AML-193 (cell line): ENCODE measurements at regions not wholly inside any gene's neighbourhood (a gene's known extent, or its start where the extent isn't known, plus 50 kb on each side); places are given as distances from the start of the nearest gene placed in this dataset.
A peak's percentile ranks its signal among the peaks of the same experiment; 100 is the strongest.
"Not testable (repeated sequence)": the region's sequence is repeated elsewhere in the genome, so short reads cannot be mapped to it uniquely, and the experiment has no call there.

Experiments
- DNase-seq, 2 experiments: peaks; one replicate each; lab custom pipeline; 2025; lab: John Stamatoyannopoulos, UW

DNA sequence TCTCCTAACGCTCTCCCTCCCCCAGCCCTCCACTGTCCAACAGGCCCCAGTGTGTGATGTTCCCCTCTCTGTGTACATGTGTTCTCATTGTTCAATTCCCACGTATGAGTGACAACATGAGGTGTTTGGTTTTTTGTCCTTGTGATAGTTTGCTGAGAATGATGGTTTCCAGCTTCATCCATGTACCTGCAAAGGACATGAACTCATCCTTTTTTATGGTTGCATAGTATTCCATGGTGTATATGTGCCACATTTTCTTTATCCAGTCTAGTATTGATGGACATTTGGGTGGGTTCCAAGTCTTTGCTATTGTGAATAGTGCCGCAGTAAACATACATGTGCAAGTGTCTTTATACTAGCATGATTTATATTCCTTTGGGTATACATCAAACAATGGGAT lies 347.4 kb downstream of the MAGEE1 start:
- not testable (repeated sequence) for DNase-seq

- DNase-seq: no peak
These were observed 368.8 kb downstream of the MAGEE1 start for GRCh38 chrX:76796311-76796710.

DNA sequence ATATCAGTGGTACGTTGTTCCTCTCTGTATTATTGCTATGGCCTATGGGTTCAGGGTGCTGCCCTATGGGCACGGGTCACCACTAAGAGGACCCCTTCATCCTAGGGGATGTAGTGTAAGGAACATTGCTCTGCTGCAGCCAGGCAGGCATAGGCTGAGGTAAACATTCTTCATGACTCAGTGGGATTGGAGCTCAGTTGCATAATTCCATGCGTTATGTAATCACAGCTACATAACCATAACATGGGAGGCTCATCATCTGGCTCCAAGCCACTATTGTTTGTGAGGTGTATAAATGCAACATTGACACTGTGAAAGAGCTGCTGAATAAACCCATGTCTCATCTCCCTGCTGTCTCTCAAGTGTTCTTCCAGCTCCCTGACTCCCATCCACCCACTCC lies 375.2 kb downstream of the MAGEE1 start:
- DNase-seq: no peak

DNA sequence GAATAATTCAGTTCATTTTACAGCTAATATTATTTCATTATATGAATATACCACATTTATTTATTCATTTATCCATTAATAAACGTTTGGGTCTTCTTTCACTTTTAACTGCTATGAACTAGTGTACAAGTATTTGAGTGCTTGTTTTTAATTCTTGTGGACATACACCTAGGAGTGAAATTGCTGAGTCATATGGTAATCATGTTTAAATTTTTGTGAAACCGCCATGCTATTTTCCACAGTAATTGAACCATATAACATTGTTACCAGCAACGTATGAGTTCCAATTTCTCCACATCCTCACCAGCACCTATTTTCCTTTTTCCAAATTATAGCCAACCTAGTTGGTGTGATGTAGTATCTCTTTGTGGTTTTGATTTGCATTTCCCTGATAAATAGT lies 388.2 kb downstream of the MAGEE1 start:
- DNase-seq: no peak

DNA sequence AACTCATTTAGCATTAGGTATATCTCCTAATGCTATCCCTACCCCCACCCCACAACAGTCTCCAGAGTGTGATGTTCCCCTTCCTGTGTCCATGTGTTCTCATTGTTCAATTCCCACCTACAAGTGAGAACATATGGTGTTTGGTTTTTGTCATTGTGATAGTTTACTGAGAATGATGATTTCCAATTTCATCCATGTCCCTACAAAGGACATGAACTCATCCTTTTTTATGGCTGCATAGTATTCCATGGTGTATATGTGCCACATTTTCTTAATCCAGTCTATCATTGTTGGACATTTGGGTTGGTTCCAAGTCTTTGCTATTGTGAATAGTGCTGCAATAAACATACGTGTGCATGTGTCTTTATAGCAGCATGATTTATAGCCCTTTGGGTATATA lies 389.8 kb downstream of the MAGEE1 start:
- not testable (repeated sequence) for DNase-seq

DNA sequence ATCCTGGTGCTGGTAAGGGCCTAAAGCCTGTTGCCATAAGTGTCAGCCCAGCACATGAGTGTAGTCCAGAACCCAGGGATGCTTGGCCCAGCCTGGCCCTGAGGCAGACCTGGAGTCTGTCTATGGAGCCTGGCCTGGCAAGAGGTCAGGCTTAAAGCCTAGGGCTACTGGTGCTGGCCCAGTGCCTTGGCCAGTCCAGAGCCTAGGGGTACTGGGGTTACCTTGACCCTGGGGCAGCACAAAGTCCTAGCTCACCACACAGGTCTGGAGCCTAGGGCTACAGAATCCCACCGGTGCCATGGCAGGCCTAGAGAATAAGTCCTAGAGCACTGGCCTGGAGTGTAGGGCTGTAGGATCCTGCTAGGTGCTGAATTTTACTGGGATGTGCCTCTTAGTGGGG lies 393.8 kb downstream of the MAGEE1 start:
- no peak for DNase-seq

DNA sequence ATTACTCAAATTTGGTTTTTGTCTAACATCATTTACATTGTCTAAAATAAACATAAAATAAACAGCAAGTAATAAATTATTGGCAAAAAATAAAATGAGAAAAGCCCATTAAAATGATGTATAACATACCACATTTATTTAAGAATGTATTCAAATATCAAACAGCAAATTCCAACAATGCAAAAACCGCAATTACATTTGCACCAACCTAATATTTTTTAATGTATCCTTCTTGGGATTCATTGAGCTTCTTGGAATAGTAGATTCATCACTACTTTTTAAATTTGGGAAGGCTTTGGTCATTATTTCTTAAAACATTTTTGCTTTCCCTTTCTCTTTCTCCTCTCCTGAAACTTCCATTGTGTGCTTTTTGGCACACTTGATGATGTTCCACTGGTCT lies 400.2 kb downstream of the MAGEE1 start:
- DNase-seq: no peak

- not testable (repeated sequence) for DNase-seq
These were observed 413.4 kb downstream of the MAGEE1 start for GRCh38 chrX:76840902-76841301.

DNA sequence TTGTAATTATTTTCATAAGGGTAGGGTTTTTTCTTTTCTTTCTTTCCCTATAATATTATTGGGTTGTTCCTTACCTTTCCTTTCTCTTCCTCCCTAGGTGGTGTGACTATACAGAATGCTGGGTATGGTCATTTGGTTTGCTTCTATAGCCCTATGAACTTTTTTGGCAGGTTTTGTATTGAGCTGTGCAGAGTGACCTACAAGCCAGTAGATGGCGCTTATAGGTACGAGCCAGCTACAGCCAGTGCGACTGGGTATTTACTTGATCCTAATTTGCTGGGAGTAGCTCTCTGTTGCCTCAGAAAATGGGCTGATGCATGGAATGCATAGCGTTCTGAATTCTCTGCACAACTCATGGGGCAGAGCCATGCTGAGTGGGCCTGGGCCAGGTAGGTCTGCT lies 423.3 kb downstream of the MAGEE1 start:
- peak in 1 of 2 experiments; percentile 0 for DNase-seq

DNA sequence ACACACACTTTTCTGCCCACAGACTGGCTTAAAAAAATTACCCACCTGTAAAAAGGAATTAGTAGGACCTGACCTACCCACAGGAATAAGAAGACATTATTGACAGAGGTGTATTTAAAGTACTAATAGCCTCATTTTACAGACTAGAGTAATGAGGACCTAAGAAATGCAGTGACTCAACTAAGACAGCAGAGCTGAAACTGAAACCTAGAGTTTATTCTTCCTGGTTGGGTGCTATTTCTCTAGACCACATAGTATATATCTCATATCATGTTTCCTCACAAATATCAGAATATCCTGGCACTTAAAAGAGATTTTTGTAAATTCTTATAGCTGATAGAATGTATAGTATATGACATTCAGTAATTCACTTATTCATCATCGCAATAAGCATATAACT lies 435.0 kb downstream of the MAGEE1 start:
- DNase-seq: no peak

- DNase-seq: no peak
These were observed 466.4 kb downstream of the MAGEE1 start for GRCh38 chrX:76893930-76894329.

DNA sequence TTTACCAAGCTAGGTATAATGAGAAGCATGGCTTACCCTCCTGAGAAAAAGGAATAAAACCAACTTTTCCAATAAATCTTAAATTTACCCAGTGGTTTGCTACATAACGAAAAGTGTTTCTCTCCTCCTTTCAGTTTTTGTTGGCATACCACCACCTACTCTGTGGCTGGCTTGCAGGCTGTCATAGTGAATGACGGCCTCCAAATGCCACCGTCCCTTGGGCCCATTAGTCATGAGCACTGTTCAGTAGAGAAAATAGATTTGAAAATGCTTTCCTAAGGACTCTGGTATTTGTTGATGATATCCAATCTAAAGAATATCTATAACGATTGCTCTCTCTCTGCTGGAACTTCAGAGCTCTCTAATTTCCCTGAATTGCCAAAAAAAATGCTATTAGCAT lies 488.3 kb downstream of the MAGEE1 start:
- DNase-seq: no peak

DNA sequence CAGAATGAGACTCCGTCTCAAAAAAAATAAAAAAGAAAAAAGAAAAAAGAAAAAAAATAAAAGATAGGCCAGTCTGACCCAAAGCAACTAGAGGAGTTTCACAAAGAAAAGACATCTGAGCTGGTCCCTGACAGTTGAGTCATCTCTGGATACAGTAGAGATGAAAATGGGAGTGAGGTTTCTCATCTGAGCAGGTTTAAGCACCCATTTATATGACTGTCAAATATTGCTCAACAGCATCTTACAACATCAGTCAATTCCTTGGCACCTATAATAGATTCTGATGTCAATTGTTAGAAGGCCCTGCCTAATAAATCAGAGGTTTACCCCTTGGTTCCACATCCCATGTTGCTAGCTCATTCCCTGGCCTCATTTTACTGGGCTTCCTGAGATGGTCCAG lies 490.5 kb downstream of the MAGEE1 start:
- DNase-seq: no peak

- DNase-seq: no peak
These were observed 492.3 kb downstream of the MAGEE1 start for GRCh38 chrX:76919761-76920160.

- DNase-seq: no peak
These were observed 493.1 kb downstream of the MAGEE1 start for GRCh38 chrX:76920607-76921006.

GRCh38 chrX:76921176-76921575 lies 493.7 kb downstream of the MAGEE1 start:
- no peak for DNase-seq

DNA sequence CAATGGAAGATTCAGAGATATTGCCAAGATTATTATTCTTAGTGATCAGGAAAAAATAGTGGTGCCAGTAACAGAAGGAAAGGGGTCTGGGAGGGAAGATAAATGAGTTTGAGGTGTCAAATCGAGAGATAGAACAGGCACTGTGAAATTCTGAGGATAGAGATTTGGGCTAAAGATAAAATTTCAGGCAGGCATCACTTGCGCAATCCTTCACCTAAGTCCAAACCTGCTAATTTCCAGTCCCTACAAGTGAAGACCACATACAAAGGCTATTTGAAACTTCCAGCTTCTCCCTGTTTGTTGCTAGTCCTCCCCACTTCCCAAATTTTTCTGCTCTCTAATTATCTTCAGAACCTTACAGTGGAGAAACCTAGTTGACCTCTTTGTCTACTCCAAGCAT lies 494.6 kb downstream of the MAGEE1 start:
- no peak for DNase-seq

- not testable (repeated sequence) for DNase-seq
These were observed 497.1 kb downstream of the MAGEE1 start for GRCh38 chrX:76924616-76925015.

DNA sequence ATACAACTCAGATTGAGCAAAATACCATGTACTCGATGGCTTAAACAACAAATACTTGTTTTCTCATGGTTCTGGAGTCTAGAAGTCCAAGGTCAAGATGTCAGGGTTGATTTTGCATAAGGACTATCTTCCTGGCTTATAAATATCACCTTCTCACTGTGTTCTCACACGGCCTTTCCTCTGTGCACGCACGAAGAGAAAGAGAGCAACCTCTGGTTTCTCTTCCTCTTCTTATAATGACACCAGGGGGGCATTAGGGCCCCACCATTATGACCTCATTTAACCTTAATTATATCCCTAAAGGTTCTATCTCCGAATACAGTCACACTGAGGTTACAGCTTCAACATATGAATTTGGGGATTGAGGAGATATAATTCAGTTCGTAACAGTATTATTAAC lies 504.0 kb downstream of the MAGEE1 start:
- no peak for DNase-seq

- DNase-seq: no peak
These were observed 489.7 kb upstream of the FGF16 start for GRCh38 chrX:76957485-76957884.

DNA sequence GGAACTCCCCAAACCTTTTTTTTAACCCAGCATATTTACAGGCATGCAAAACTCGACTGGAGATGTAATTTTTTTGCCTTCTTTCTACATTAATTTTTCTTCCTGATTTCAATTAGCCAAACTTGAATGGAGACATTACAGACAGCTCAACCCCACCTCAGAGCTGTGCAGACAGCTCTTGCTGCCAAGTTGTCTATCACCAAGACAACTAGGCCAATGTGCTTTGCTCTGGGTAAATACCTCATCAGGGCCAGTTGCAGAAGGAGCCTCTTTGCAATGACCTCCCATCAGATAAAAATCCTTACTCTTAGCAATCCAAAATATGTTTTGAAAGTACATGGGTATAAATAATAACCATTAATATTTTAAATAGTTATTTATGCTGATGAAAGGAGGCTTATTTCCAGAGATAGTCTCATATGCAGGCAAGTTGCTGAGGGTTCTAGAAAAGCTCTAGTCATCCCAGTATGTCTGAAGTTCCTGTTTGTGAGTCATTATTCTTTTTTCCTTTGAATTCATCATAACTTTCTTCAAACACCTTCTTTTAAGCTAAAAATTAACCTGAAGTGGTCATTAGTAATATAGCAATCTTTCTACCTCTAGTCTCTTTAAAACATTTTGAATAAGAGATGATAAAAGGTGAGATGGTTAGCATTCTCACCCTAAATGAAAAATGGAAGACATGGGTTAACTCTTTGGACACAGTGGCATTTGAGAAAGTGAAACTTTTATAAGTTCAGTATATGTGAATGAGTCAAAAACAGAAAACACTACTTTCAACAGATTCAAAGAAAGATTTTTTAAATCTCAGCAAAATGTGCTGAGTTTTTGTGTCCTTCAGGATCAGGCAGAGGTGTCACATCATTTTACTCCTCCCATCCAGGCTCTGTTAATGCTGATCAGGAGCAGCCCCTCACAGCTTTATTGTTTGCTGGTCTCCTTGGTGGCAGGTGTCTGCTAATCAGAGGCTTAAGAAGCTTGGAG lies 475.5 kb upstream of the FGF16 start:
- DNase-seq: no peak

DNA sequence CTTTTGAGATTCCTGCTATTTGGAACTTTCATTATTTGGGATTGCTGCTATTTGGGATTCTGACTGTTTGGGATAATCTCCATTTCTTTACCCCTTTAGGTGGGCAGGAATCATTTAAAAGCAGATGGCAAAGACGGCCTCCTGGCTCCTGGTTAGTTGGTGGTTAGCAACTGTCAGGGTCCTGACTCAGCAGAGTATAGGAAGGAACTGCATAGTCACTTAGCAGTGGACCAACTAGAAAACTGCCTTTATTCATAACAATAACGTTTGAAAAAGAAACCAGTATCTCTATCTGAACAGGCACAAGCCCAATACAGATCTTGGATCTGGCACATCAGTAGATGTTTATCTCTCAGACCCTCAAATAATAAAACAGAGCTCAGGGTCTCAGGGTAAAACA lies 469.7 kb upstream of the FGF16 start:
- DNase-seq: no peak

DNA sequence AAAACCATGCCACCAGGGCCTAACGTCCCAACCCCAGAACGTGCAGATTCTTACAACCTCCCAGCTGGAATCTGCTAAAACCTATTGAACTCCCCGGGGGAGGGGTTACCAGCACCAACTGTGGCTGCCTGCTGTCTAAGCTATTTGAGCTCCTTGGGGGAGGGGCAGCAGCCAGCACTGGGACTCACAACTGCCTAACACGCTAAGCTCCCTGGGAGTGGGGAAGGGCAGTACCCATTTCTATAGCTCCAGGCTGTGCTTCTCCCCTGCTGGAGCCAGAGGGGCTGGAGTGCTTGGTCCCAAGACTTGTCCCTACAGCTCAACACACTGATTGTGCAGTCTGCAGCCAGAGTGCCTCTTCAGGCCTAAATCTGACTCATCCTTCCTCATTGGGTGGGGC lies 459.8 kb upstream of the FGF16 start:
- no peak for DNase-seq

DNA sequence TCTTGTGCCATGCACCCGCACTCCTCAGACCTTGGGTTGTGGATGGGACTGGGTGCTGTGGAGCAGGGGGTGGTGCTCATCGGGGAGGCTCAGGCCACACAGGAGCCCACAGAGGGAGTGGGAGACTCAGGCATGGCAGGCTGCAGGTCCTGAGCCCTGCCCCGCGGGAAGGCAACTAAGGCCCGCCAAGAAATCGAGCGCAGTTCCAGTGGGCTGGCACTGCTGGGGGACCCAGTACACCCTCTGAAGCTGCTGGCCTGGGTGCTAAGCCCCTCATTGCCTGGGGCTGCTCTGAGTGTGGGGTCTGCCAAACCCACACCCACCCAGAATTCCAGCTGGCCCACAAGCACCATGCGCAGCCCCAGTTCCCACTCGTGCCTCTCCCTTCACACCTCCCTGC lies 450.5 kb upstream of the FGF16 start:
- no peak for DNase-seq
